BLaER1 treated with 17β-estradiol and CSF1 and Interleukin-3, amounts not matched to agents 10 nM and 100 nM (cell line): ENCODE measurements at regions not wholly inside any gene's neighbourhood (a gene's known extent, or its start where the extent isn't known, plus 50 kb on each side); places are given as distances from the start of the nearest gene placed in this dataset.

Source experiments
- H3K27ac ChIP-seq, 11 experiments: shearing (Covaris generic); formaldehyde crosslinking; 2 replicates each; pipeline ENCODE4 v1.8.1; 2022
- H3K27me3 ChIP-seq, 11 experiments: shearing (Covaris generic); formaldehyde crosslinking; 2 replicates each; pipeline ENCODE4 v1.8.1; 2022
- H3K36me3 ChIP-seq, 11 experiments: shearing (Covaris generic); formaldehyde crosslinking; 2 replicates each; pipeline ENCODE4 v1.8.1; 2022
- H3K4me1 ChIP-seq, 10 experiments: shearing (Covaris generic); formaldehyde crosslinking; 2 replicates each; pipeline ENCODE4 v1.8.1; 2022
- H3K4me2 ChIP-seq, 11 experiments: shearing (Covaris generic); formaldehyde crosslinking; 2 replicates each; pipeline ENCODE4 v1.8.1; 2022
- H3K4me3 ChIP-seq, 10 experiments: shearing (Covaris generic); formaldehyde crosslinking; 2 replicates each; pipeline ENCODE4 v1.8.1; 2022
- H3K9ac ChIP-seq, 11 experiments: shearing (Covaris generic); formaldehyde crosslinking; 2 replicates each; pipeline ENCODE4 v1.8.1; 2022
- H3K9me3 ChIP-seq, 11 experiments: shearing (Covaris generic); formaldehyde crosslinking; replicated peaks in 1 of 11; 2 replicates each; pipeline ENCODE4 v1.8.1; 2022
- H4K20me1 ChIP-seq, 11 experiments: shearing (Covaris generic); formaldehyde crosslinking; 2 replicates each; pipeline ENCODE4 v1.8.1; 2022
- Cebpa-rat ChIP-seq, 11 experiments: shearing (Covaris generic); IDR thresholded peaks; 2 replicates each; pipeline ENCODE4 v1.8.1; 2022

DNA sequence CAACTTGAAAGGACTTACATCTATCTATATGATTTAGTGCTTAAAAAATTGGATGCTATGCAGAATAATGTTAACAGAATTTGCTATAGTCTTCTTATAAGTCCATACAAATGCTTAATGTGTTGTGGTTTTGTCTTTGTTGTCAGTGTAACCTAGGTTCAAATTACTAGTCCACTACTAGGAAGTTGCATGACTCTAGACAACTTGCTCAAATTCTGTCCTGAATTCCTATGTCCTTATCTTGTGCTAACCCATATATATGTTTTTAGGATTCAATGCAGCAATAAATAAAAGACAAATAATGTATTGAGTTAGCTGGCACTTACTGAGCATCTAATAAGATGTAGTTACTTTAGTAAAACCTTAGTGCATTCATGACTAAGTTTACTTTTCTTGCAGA is 276.5 kb upstream of the KCNMB2 start:
- H3K27ac ChIP-seq = no peak overlapping the region
- H3K27me3 ChIP-seq = no peaks in the 10 kb centered on the region
- H3K4me2 ChIP-seq = no peak overlapping the region
- H3K9me3 ChIP-seq = no peaks in the 10 kb centered on the region; a peak in 3 of 22 replicates
- no peaks in the 10 kb centered on the region for H3K4me1 ChIP-seq
- no peak for TF ChIP-seq Cebpa-rat (IDR thresholded peaks at IDR 0.05)
- no peaks in the 10 kb centered on the region for H4K20me1 ChIP-seq
- no peak overlapping the region for H3K4me3 ChIP-seq
- H3K9ac ChIP-seq = no peak overlapping the region
- H3K36me3 ChIP-seq = no peaks in the 10 kb centered on the region

- Histone ChIP-seq H4K20me1 (no peaks in the 10 kb centered on the region), H3K4me3 (no peak overlapping the region), H3K36me3 (no peaks in the 10 kb centered on the region), H3K9ac (no peak overlapping the region), H3K4me2 (no peak overlapping the region), H3K27ac (no peak overlapping the region), H3K9me3 (no peaks in the 10 kb centered on the region; a peak in 1 of 22 replicates), H3K27me3 (no peaks in the 10 kb centered on the region), H3K4me1 (no peaks in the 10 kb centered on the region)
- no peak for TF ChIP-seq Cebpa-rat (IDR thresholded peaks at IDR 0.05)
Observed at GRCh38 chr3:178260887-178261565, 275.2 kb upstream of the KCNMB2 start.

DNA sequence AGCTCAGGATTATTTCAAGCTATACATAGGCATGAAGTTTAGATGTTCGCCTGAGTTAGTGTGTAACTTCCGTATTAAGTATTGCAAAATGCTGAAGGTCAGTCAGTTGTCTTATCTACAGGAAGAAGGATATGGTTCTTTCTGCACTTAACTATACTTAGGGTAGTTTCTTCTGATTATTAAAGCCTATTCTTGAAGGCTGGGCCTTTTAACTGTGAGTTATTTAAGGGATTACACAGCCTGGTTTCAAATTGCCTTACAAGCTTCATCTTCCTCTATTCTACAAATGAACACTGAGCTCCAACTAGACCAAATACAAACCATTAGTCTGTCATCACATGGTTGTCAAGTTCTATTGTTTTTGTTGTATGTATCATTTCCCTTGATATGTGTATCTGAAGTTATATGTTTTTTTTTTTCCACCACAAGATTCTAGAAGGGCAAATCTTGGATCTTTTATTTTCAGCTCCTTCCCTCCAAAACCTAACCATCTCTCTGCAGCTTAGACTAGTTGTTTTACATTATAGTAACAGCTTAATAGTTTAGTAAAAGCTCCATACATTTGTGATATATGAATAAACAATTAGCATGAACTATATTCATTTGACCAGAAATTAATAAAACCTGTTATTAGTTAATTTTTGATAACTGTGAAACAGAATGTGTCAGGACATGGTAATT is 272.9 kb upstream of the KCNMB2 start:
- Histone ChIP-seq H3K9me3 (no peaks in the 10 kb centered on the region), H3K36me3 (no peaks in the 10 kb centered on the region), H4K20me1 (no peaks in the 10 kb centered on the region), H3K9ac (no peak overlapping the region), H3K4me1 (no peaks in the 10 kb centered on the region), H3K4me2 (no peak overlapping the region), H3K4me3 (no peak overlapping the region), H3K27ac (no peak overlapping the region), H3K27me3 (no peaks in the 10 kb centered on the region)
- no peak for TF ChIP-seq Cebpa-rat (IDR thresholded peaks at IDR 0.05)

DNA sequence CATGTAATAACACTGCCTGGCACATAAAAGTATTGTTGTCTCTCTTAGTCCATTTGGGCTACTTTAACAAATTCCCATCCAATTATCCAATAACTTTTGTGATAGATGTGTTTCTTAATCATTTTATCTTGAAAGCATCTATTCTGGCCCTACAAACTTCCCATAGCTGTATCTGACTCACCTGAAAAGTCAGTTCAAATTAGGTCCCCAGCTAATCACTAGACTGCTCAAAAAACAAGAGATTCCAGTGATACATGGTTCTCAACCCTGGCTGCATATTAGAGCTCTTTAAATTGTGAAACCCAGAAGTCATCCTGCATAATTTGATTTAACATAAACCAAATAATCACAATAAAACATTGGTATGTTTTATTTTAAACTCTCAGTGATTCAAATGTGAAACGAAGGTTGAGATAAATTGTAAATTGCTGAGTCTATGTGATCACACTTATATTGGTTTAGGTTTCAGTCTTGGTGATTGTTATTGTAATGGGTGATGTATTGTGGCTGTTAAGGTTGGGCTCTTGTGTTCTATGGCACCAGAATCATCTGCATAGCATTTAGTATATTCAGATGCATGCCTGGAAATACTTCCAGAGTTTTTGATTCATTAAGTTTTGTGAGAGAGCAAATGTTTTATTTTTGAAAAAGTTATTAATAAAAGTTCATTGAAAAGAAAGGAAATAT is 268.9 kb upstream of the KCNMB2 start:
- Histone ChIP-seq H3K9ac (no peak overlapping the region), H3K9me3 (no peaks in the 10 kb centered on the region), H3K4me2 (no peak overlapping the region), H3K4me3 (no peak overlapping the region), H3K36me3 (no peaks in the 10 kb centered on the region), H3K27me3 (no peaks in the 10 kb centered on the region), H3K4me1 (no peaks in the 10 kb centered on the region), H4K20me1 (no peaks in the 10 kb centered on the region), H3K27ac (no peak overlapping the region)
- no peak for TF ChIP-seq Cebpa-rat (IDR thresholded peaks at IDR 0.05)

- 0 out of 22 replicates have a peak, but pooled peaks cover 0 to 3% (median 0%) of the 10 kb centered on the region in 11 experiments for H3K9me3 ChIP-seq
- H3K4me2 ChIP-seq = no peak overlapping the region
- H3K4me3 ChIP-seq = no peak overlapping the region
- H3K4me1 ChIP-seq = no peaks in the 10 kb centered on the region
- no peaks in the 10 kb centered on the region for H3K36me3 ChIP-seq
- TF ChIP-seq Cebpa-rat (IDR thresholded peaks at IDR 0.05) = no peak
- H3K27me3 ChIP-seq = no peaks in the 10 kb centered on the region
- no peaks in the 10 kb centered on the region for H4K20me1 ChIP-seq
- H3K27ac ChIP-seq = no peak overlapping the region
- H3K9ac ChIP-seq = no peak overlapping the region
Observed at GRCh38 chr3:178270838-178271237, 265.4 kb upstream of the KCNMB2 start.

- Histone ChIP-seq H4K20me1 (no peaks in the 10 kb centered on the region), H3K9ac (no peak overlapping the region), H3K36me3 (no peaks in the 10 kb centered on the region), H3K4me1 (no peaks in the 10 kb centered on the region), H3K4me3 (no peak overlapping the region), H3K27ac (no peak overlapping the region), H3K4me2 (no peak overlapping the region), H3K9me3 (peaks cover 0 to 9% (median 1%) of the 10 kb centered on the region in 11 experiments; a peak in 14 of 22 replicates), H3K27me3 (no peaks in the 10 kb centered on the region)
- 0 out of 22 replicates have a peak, but pooled peaks of 1 of the 11 experiments have one; percentile 18 for TF ChIP-seq Cebpa-rat (IDR thresholded peaks at IDR 0.05)
Observed at GRCh38 chr3:178271740-178272387, 264.4 kb upstream of the KCNMB2 start.

DNA sequence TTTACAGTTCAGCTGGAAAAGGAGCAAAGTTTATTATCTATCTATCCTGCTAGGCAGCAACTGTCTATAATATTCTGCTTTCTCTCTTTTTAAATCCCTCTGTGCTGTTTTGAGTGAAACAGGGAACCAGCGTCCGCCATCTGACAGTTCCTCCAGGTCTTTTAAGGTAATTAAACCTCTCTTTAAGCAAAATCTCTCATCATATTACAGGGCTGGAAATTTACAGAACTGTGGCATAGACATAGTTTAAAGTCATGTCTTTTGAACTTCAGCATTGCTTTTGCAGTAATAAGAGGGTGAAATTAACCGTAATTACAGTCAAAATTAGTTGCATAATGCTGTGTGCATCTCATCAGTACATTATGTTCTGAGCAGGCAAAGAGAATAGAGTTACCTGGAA is 263.4 kb upstream of the KCNMB2 start:
- no peak overlapping the region for H3K9ac ChIP-seq
- no peak overlapping the region for H3K27ac ChIP-seq
- H4K20me1 ChIP-seq = no peaks in the 10 kb centered on the region
- no peak for TF ChIP-seq Cebpa-rat (IDR thresholded peaks at IDR 0.05)
- H3K27me3 ChIP-seq = no peaks in the 10 kb centered on the region
- H3K36me3 ChIP-seq = no peaks in the 10 kb centered on the region
- no peak overlapping the region for H3K4me3 ChIP-seq
- no peaks in the 10 kb centered on the region for H3K4me1 ChIP-seq
- H3K4me2 ChIP-seq = no peak overlapping the region
- peaks cover 6 to 19% (median 11%) of the 10 kb centered on the region in 11 experiments for H3K9me3 ChIP-seq

- peaks cover 24 to 38% (median 30%) of the 10 kb centered on the region in 11 experiments for H3K9me3 ChIP-seq
- no peak overlapping the region for H3K4me3 ChIP-seq
- H3K9ac ChIP-seq = no peak overlapping the region
- peaks cover 0 to 6% (median 0%) of the 10 kb centered on the region in 11 experiments; a peak in 1 of 22 replicates for H3K36me3 ChIP-seq
- H3K4me1 ChIP-seq = no peaks in the 10 kb centered on the region
- H4K20me1 ChIP-seq = no peaks in the 10 kb centered on the region
- H3K27me3 ChIP-seq = no peaks in the 10 kb centered on the region
- no peak for TF ChIP-seq Cebpa-rat (IDR thresholded peaks at IDR 0.05)
- no peak overlapping the region for H3K4me2 ChIP-seq
- no peak overlapping the region for H3K27ac ChIP-seq
Observed at GRCh38 chr3:178274711-178275110, 261.5 kb upstream of the KCNMB2 start.

DNA sequence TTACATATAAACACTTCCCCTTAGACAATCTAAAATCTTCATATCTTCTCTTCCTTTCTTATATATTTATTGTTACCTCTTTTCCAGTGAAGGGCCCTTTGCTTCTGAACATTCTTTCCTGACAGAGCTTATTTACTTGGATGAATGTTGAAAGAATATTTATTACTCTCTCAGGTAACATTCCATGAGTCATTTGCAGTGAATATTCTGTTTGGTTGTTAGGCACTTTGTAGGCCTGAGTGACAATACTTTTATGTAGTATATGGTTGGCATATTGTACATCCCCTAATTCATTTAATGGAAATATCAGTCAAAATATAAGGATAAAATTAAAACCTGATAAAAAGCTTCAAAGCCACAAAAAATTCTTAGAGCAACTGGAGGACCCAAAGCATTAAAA is 260.9 kb upstream of the KCNMB2 start:
- no peak for TF ChIP-seq Cebpa-rat (IDR thresholded peaks at IDR 0.05)
- no peak overlapping the region for H3K27ac ChIP-seq
- H3K4me2 ChIP-seq = no peak overlapping the region
- H3K4me3 ChIP-seq = no peak overlapping the region
- no peak overlapping the region for H3K9ac ChIP-seq
- H3K9me3 ChIP-seq = peaks cover 28 to 44% (median 35%) of the 10 kb centered on the region in 11 experiments
- peaks cover 0 to 6% (median 0%) of the 10 kb centered on the region in 11 experiments; a peak in 1 of 22 replicates for H3K36me3 ChIP-seq
- no peaks in the 10 kb centered on the region for H3K27me3 ChIP-seq
- no peaks in the 10 kb centered on the region for H3K4me1 ChIP-seq
- no peaks in the 10 kb centered on the region for H4K20me1 ChIP-seq
